Colonic mucosa (tissue), 4 donors: ENCODE measurements at regions not wholly inside any gene's neighbourhood (a gene's known extent, or its start where the extent isn't known, plus 50 kb on each side); places are given as distances from the start of the nearest gene placed in this dataset.
"Not testable (repeated sequence)": the region's sequence is repeated elsewhere in the genome, so short reads cannot be mapped to it uniquely, and the experiment has no call there.

Source experiments
- DNase-seq: peaks from one replicate; pipeline ENCODE4 v3.0.0-alpha.2; 2020
- H3K27ac ChIP-seq: fragments of 200-600 bp; one replicate; pipeline ENCODE4 v1.8.0; 2021
- H3K27me3 ChIP-seq: fragments of 200-600 bp; one replicate; pipeline ENCODE4 v1.8.0; 2021
- H3K36me3 ChIP-seq: fragments of 200-600 bp; one replicate; pipeline ENCODE4 v1.8.0; 2021
- H3K4me1 ChIP-seq: fragments of 200-600 bp; one replicate; pipeline ENCODE4 v1.8.0; 2021; ENCODE audit warnings: mild to moderate bottlenecking
- H3K4me3 ChIP-seq: fragments of 200-600 bp; one replicate; pipeline ENCODE4 v1.8.0; 2021
- H3K9ac ChIP-seq, 2 donors: one replicate each; pipeline ENCODE4 v1.7.0; 2013; ENCODE audit warnings: control low read depth in 2 of 2, low read depth in 2 of 2, low read length in 2 of 2
- H3K9me3 ChIP-seq: fragments of 200-600 bp; one replicate; pipeline ENCODE4 v1.8.0; 2021
- intact Hi-C: fragments of 100-400 bp; cut with DNase I; formaldehyde crosslinking; loops from one replicate; pipeline ENCODE4 v1.14.1; 2022
- TF ChIP-seq, protein P1 (sequence below): fragments of 200-600 bp; IDR thresholded peaks from one replicate; pipeline ENCODE4 v1.8.0; 2022; ENCODE audit warnings: antibody characterized with exemption, mild to moderate bottlenecking
- donor health status: healthy.
- donor health status: DM: no; HTN: no; CAD: no.
- donor health status: DM: no; HTN: no; CAD: no.

DNA sequence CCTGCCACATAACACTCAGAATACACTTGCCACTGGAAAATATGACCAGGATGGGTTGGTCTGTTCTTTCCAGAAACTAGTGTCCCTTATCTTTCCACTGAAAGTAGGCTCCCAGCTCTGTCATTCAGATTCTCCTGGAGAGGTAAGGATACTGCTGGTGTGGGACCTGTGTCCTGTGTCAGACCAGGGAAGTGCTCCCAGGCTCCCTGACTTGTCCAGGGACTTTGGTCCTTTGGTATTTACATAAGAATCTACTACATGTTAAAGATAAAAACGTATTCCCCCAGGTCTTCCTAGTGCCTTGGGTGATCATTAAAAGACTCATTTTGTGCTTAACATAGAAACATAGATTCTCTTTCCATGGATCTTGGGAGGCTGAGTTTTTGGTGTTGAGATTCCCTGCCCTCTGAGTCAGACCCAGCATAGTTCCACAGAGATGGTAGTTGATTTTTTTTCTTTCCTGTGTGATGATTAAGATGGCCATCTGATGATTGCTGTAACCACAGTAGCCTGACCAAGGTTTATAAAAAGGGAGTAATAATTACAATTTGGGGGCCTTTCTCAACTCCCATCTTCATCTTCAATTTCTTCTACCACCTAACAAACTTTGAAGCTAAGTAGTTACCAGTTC lies 159.8 kb upstream of the JADE1 start:
- no peak overlapping the region for H3K27ac ChIP-seq
- H3K9ac ChIP-seq, result no peak overlapping the region
- no peak overlapping the region for H3K4me3 ChIP-seq
- TF ChIP-seq, protein P1, sequence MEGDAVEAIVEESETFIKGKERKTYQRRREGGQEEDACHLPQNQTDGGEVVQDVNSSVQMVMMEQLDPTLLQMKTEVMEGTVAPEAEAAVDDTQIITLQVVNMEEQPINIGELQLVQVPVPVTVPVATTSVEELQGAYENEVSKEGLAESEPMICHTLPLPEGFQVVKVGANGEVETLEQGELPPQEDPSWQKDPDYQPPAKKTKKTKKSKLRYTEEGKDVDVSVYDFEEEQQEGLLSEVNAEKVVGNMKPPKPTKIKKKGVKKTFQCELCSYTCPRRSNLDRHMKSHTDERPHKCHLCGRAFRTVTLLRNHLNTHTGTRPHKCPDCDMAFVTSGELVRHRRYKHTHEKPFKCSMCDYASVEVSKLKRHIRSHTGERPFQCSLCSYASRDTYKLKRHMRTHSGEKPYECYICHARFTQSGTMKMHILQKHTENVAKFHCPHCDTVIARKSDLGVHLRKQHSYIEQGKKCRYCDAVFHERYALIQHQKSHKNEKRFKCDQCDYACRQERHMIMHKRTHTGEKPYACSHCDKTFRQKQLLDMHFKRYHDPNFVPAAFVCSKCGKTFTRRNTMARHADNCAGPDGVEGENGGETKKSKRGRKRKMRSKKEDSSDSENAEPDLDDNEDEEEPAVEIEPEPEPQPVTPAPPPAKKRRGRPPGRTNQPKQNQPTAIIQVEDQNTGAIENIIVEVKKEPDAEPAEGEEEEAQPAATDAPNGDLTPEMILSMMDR, result no peak
- peak; percentile 53 for DNase-seq
- no peaks in the 10 kb centered on the region for H3K36me3 ChIP-seq
- peaks cover 5% of the 10 kb centered on the region for H3K4me1 ChIP-seq
- no peaks in the 10 kb centered on the region for H3K27me3 ChIP-seq
- no peaks in the 10 kb centered on the region for H3K9me3 ChIP-seq
- intact Hi-C loops, result no loop called here

DNA sequence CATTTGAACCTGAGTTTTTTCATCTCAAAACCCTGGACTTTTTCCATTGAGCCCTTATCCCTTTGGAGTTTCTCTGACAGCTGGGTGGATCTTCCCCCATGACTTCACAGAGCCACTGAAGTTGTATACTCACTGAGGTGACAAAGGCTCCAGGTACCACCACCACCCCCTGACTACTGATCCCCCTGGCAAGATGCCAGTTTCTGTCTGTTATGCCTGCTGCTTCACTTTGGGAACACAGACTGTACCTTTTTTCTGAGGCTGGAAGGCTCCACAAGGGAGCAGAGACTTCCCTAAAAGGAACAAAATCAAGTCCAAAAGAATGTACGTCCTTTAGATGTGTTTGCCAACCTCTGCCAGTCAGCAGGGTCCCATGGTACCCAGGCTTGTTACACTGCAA lies 160.3 kb upstream of the JADE1 start:
- Histone ChIP-seq H3K36me3 (no peaks in the 10 kb centered on the region), H3K27ac (no peak overlapping the region), H3K4me3 (no peak overlapping the region), H3K4me1 (peaks cover 5% of the 10 kb centered on the region), H3K9me3 (no peaks in the 10 kb centered on the region), H3K9ac (no peak overlapping the region), H3K27me3 (no peaks in the 10 kb centered on the region)
- TF ChIP-seq, protein P1, result no peak
- DNase-seq, result no peak
- intact Hi-C loops, result no loop called here

DNA sequence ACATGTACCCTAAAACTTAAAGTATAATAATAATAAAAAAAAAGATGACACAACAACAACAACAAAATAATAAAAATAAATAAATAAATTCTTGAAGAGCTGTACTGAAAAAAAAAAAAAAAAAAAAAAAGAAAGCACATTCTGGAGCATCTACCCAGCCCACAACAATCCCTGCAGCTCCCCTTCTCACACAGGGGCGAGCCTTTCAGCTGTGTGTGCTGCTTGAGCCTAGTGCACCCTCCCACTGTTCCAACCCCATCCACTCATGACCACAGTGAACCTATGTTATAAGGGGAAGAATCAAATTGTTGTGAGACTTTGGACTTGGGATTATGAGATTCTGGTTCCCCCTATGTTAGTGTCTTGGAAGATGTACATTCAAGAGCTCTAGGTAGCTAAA lies 161.5 kb upstream of the JADE1 start:
- no peak overlapping the region for H3K4me3 ChIP-seq
- no peak for DNase-seq
- no peak overlapping the region for H3K27ac ChIP-seq
- no peaks in the 10 kb centered on the region for H3K36me3 ChIP-seq
- TF ChIP-seq, protein P1, result no peak
- H3K9ac ChIP-seq, result no peak overlapping the region
- intact Hi-C loops, result no loop called here
- no peaks in the 10 kb centered on the region for H3K4me1 ChIP-seq
- H3K27me3 ChIP-seq, result no peaks in the 10 kb centered on the region
- no peaks in the 10 kb centered on the region for H3K9me3 ChIP-seq

DNA sequence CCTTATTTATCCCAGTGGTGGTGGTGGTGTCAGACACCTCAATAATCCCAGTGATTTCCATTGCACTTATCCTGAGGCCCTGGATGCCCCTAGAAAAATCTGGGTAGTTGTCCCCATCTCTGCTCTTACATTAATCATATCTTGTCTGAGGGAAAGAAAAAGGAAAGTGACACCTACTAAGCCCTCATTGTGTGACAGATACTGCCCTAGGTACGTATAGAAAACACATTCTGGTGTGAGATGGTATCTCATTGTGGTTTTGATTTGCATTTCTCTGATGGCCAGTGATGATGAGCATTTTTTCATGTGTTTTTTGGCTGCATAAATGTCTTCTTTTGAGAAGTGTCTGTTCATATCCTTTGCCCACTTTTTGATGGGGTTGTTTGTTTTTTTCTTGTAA lies 162.6 kb upstream of the JADE1 start:
- H3K9me3 ChIP-seq, H3K36me3 ChIP-seq, intact Hi-C loops, H3K4me1 ChIP-seq, DNase-seq, H3K4me3 ChIP-seq, H3K27me3 ChIP-seq, H3K9ac ChIP-seq, H3K27ac ChIP-seq: not testable (repeated sequence)

DNA sequence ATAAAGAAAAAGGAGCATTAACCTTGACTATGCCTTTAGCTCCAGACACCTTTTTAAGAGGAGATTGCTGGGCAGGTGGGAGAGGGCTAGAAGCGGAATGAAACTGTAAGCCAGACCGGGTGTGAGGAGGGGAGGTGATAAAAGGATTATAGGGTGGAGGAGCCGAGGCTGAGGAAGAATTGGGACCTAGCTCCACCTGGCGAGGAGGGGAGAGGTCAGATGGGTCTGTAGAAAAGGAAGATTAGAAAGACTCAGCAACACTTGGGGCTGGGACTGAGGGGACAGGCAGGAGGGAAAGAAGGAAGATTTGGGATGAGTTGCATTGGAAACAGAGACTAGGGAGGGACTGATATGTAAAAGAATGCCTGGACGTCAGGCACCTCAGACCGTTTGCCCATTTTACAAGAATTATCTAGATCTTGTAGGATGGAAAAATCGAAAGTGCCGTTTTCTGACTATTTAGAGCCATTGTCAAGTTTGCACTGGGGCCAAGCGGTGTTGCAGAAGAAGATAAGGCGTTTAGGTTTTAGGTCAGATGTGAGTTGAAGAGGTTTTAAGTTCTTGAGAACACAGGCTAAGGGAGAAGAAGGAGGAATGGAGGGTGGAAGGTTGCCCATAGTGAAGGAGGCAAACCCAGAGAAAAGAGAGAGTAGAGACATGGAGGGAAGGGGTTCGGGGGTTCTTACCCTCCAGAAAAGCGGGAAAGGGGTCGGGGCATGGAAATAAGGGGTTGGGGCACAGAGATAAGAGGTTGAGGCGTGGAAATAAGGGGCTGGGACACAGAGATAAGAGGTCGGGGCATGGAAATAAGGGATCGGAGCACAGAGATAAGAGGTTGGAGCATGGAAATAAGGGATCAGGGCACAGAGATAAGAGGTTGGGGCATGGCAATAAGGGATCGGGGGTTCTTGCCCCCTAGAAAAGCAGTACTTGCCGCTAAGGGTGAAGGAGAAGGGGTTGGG lies 164.5 kb upstream of the JADE1 start:
- DNase-seq, H3K27me3 ChIP-seq, H3K36me3 ChIP-seq, H3K4me3 ChIP-seq, H3K9ac ChIP-seq, H3K4me1 ChIP-seq, H3K27ac ChIP-seq, H3K9me3 ChIP-seq, intact Hi-C loops: not testable (repeated sequence)

DNA sequence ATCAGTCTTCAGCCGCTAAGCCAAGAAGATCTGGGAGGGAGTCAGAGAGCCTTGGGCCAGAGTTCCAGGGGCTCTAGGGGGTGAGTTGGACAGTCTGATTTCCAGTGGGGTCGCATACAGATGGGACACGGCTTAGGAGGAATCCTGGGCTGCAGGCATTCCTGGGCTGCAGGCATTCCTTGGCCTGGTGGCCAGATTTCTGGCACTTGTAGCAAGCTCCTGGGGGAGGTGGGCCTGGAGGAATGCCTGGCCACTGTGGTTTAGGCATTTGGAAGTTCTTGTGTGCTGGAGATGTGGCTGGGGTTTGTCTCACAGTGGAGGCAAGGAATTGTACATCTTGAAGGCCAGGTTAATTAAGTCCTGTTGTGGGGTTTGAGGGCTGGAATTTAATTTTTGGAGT lies 165.4 kb upstream of the JADE1 start:
- H3K9ac ChIP-seq, intact Hi-C loops, H3K27ac ChIP-seq, H3K9me3 ChIP-seq, DNase-seq, H3K27me3 ChIP-seq, H3K4me1 ChIP-seq, H3K4me3 ChIP-seq, H3K36me3 ChIP-seq: not testable (repeated sequence)

DNA sequence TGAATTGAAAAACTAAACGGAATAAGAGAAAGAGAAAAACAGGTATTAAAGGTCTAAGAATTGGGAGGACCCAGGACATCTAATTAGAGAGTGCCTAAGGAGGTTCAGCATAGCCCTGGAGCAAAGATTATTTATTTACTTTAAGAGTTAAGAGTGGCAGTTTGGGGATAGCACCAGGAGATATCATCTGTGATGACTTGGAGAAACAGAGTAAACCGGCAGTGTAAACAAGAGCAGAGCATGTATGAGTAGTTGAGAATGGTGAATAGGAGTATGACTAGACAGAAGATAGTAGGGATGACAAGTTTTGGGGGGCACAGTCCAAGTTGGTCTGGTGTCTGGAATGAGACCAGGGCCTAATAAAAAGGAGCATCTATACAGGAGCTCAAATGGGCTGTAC lies 167.9 kb upstream of the JADE1 start:
- H3K36me3 ChIP-seq, intact Hi-C loops, H3K27ac ChIP-seq, H3K9ac ChIP-seq, H3K4me1 ChIP-seq, H3K4me3 ChIP-seq, H3K27me3 ChIP-seq, DNase-seq, H3K9me3 ChIP-seq: not testable (repeated sequence)
